AG09309 (cell line): ENCODE measurements at regions not wholly inside any gene's neighbourhood (a gene's known extent, or its start where the extent isn't known, plus 50 kb on each side); places are given as distances from the start of the nearest gene placed in this dataset.

Source experiments
- DNase-seq: peaks from one replicate; pipeline ENCODE4 v3.0.0-alpha.2; 2010; ENCODE audit warnings: low read depth
- H3K4me3 ChIP-seq: 2 replicates; pipeline ENCODE4 v1.5.1; 2011; ENCODE audit warnings: mild to moderate bottlenecking, low read depth, low read length, moderate library complexity; ENCODE audit not compliant: control insufficient read depth
- CTCF ChIP-seq: IDR thresholded peaks from 2 replicates; pipeline ENCODE4 v1.5.1; 2011; ENCODE audit warnings: mild to moderate bottlenecking, low read depth, low read length, inconsistent platforms; ENCODE audit not compliant: insufficient read depth, control insufficient read depth; ENCODE audit errors: missing control alignments

DNA sequence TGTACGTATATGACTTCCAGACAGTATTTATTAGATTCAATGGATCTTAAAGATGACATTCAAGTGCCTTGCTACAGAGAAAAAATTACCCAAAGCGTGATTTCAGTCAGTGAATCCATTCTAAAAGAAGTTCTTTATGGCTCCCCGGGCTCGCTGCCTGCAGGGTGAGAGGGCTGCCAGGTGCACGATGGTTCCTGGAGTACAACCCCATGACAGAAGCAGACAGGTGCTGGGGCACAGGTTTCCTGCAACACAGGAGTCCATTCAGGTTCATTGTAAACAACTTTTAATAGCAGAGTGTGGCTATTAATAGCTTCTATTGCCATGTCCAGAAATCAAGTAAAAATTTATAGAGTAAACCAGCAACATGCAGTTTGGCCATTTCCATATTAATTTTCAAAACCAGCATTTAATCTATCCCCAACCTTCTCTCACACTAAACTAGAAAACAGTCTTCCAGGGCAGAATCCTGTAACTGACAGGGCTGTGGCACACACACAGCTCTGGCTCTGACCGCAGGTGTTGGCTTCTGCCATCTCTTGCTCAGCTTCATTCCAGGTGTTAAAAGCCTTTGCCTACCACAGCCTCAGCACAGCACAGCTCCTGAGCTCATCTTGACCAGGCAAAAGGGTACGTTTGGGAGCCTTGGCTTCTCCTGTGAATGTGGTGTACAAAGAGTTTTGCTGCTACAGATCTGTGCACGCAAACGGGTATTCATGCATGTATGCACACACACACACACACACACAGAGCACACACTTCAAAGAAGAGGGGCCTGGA, 185.9 kb downstream of the MEX3B start:
- no peak overlapping the region for H3K4me3 ChIP-seq
- DNase-seq = no peak
- TF ChIP-seq CTCF = no peak

DNA sequence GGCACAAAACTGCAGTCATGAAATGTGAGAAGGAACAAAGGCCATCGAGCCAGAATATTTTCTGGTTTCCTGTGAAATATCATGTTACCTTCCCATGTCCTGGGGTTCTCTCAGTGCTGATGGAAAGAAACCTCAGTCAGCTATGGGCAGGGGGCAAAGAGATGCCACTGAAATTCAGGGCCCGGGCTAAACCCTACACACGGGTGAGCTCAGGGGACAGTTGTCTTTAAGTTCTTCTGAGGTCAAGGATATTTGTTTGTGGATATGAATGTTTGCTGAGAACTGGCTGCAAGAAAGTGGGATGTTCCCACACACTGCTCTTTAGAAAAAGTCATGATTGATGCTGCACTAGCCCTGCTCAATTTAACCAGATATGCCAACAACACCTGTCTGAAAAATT, 187.2 kb downstream of the MEX3B start:
- no peak for DNase-seq
- no peak overlapping the region for H3K4me3 ChIP-seq
- no peak for TF ChIP-seq CTCF

- H3K4me3 ChIP-seq = no peak overlapping the region
- no peak for TF ChIP-seq CTCF
- DNase-seq = no peak
Observed at GRCh38 chr15:81858136-81858535, 187.7 kb downstream of the MEX3B start.

- no peak for TF ChIP-seq CTCF
- H3K4me3 ChIP-seq = no peak overlapping the region
- no peak for DNase-seq
Observed at GRCh38 chr15:81856634-81857026, 189.2 kb downstream of the MEX3B start.

- no peak overlapping the region for H3K4me3 ChIP-seq
- TF ChIP-seq CTCF = no peak
- DNase-seq = no peak
Observed at GRCh38 chr15:81856001-81856633, 189.7 kb downstream of the MEX3B start.

GRCh38 chr15:81853150-81853748, 192.6 kb downstream of the MEX3B start:
- no peak overlapping the region for H3K4me3 ChIP-seq
- TF ChIP-seq CTCF = no peak
- DNase-seq = no peak
